ENCODE measurements at regions not wholly inside any gene's neighbourhood (a gene's known extent, or its start where the extent isn't known, plus 50 kb on each side); places are given as distances from the start of the nearest gene placed in this dataset.

- TF ChIP-seq ZNF784 (CRISPR knock-in tag; IDR thresholded peaks at IDR 0.05; ENCODE audit: borderline replicate concordance) (no peak), ARNT2 (CRISPR knock-in tag; IDR thresholded peaks at IDR 0.05; ENCODE audit: low read depth) (no peak), ZBTB3 (CRISPR knock-in tag; IDR thresholded peaks at IDR 0.05; ENCODE audit: borderline replicate concordance, low read depth) (no peak)
Observed at GRCh38 chr9:28053096-28053777, 480.0 kb upstream of the C9orf72 start (continued).

- Histone ChIP-seq H3K9ac (ENCODE audit: insufficient read depth, low read depth, low read length) (no peak overlapping the region), H3K4me2 (ENCODE audit: low read depth, low read length) (no peak overlapping the region), H4K20me1 (ENCODE audit: insufficient read depth, low read length) (no peaks in the 10 kb centered on the region), H3K4me3 (replicated peaks in 1 of 3; ENCODE audit: insufficient read depth in 1 of 3, low read depth in 2 of 3, low read length in 3 of 3) (no peak overlapping the region), H3K79me2 (ENCODE audit: insufficient read depth, low read length) (no peaks in the 10 kb centered on the region), H3K27ac (ENCODE audit: extremely low read length, insufficient read depth, low read length) (no peak overlapping the region), H2AFZ (ENCODE audit: low read length) (no peak overlapping the region), H3K4me1 (ENCODE audit: insufficient read depth, low read length) (no peaks in the 10 kb centered on the region), H3K27me3 (ENCODE audit: control insufficient read depth in 1 of 2, insufficient read depth in 2 of 2, low read length in 2 of 2) (no peaks in the 10 kb centered on the region), H3K36me3 (replicated peaks in 1 of 2; ENCODE audit: control insufficient read depth in 1 of 2, insufficient read depth in 2 of 2, low read length in 2 of 2) (no peaks in the 10 kb centered on the region), H3K9me3 (ENCODE audit: low read length) (no peaks in the 10 kb centered on the region)
- ChIA-PET CTCF (ENCODE audit: low intra/inter-chr PET ratio, low total read pairs) (no interaction called here), POLR2A (no interaction called here)
- FAIRE-seq (no peak), ATAC-seq (no peak), DNase-seq (ENCODE audit: low spot score) (no peak)
- TF ChIP-seq ZNF460 (CRISPR knock-in tag; IDR thresholded peaks at IDR 0.05; ENCODE audit: borderline replicate concordance) (no peak), MTA3 (CRISPR knock-in tag; IDR thresholded peaks at IDR 0.05) (no peak), ZNF556 (CRISPR knock-in tag; IDR thresholded peaks at IDR 0.05; ENCODE audit: borderline replicate concordance) (no peak), ZEB1 (IDR thresholded peaks at IDR 0.05; ENCODE audit: insufficient replicate concordance, low read depth) (no peak)
- BruUV-seq (replicated peaks): no TSS peak
- in situ Hi-C loops (cut with HindIII; ENCODE audit: extremely low pct_ligation_motif_present, low pct_unique_long_range_greater_than_20kb) (loop anchor here (25.0 kb wide), 1 partner anchor 719 kb away; no protein-coding TSS in a partner anchor), intact Hi-C loops (cut with micrococcal nuclease; ENCODE audit: unreplicated experiment) (no loop called here)
- 6% methylated on average over 10 of the region's 10 CpGs for WGBS (ENCODE audit: low lambda C conversion rate)
Observed at GRCh38 chr9:28056006-28056405, 482.7 kb upstream of the C9orf72 start.
